ENCODE measurements at regions not wholly inside any gene's neighbourhood (a gene's known extent, or its start where the extent isn't known, plus 50 kb on each side); places are given as distances from the start of the nearest gene placed in this dataset.

DNA sequence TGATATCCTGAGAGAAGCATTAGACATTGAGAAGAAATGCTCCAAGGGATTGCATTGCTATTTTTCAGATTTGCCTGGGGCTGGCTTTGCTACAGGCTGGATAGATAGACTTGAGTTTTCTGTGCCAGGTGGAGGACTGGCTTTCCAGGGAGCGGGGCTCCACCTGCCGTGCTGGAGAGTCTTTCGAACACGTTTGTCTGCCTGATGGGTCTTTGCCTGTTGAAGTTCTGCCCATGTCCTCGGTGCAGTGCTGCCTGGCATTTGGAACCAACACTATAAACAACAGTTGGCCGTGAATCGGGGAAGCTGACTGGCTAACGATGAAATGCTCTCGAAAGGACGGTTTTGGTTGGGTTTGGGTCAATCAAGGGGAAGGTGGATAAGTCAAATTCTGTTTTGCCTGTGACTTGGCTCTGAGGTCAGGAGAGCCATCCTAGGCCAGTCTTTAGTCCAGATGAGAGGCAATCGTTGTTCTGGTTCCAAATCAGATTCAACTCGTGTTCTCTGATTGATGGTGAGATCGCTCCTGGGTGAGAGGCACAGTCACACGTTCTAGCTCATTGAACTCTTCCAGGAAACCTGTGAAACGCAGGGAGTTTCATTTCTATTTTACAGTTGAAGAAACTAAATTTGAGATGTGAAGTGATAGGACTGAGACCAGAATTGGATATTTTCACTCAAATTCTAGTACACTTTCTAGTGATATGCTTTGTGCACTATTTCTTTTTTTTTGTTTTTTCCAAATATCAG is 599.0 kb downstream of the TYW1 start:
- no peak overlapping the region for H3K4me3 ChIP-seq (ENCODE audit: insufficient read depth, low read length)
- DNase-seq (ENCODE audit: insufficient read length, low spot score, missing footprints): no peak
- H3K4me1 ChIP-seq (ENCODE audit: insufficient read depth, low read length): no peaks in the 10 kb centered on the region
- no peaks in the 10 kb centered on the region for H3K9me3 ChIP-seq (ENCODE audit: low read depth, low read length)
- H3K79me2 ChIP-seq (ENCODE audit: insufficient read depth, low read length): no peaks in the 10 kb centered on the region
- H3K27ac ChIP-seq (ENCODE audit: low read depth, low read length): no peak overlapping the region
- H2AFZ ChIP-seq (ENCODE audit: low read length): no peak overlapping the region
- TF ChIP-seq, protein P1, sequence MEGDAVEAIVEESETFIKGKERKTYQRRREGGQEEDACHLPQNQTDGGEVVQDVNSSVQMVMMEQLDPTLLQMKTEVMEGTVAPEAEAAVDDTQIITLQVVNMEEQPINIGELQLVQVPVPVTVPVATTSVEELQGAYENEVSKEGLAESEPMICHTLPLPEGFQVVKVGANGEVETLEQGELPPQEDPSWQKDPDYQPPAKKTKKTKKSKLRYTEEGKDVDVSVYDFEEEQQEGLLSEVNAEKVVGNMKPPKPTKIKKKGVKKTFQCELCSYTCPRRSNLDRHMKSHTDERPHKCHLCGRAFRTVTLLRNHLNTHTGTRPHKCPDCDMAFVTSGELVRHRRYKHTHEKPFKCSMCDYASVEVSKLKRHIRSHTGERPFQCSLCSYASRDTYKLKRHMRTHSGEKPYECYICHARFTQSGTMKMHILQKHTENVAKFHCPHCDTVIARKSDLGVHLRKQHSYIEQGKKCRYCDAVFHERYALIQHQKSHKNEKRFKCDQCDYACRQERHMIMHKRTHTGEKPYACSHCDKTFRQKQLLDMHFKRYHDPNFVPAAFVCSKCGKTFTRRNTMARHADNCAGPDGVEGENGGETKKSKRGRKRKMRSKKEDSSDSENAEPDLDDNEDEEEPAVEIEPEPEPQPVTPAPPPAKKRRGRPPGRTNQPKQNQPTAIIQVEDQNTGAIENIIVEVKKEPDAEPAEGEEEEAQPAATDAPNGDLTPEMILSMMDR (IDR thresholded peaks at IDR 0.05; ENCODE audit: extremely low read depth, low read depth, low read length): no peak
- H3K27me3 ChIP-seq (ENCODE audit: insufficient read depth, low read length): no peaks in the 10 kb centered on the region
- no peak overlapping the region for H3K4me2 ChIP-seq (ENCODE audit: insufficient read depth, low read length)
- no peaks in the 10 kb centered on the region for H3K36me3 ChIP-seq (ENCODE audit: insufficient read depth, low read length)
- H4K20me1 ChIP-seq (ENCODE audit: insufficient read depth, low read length): no peaks in the 10 kb centered on the region

DNA sequence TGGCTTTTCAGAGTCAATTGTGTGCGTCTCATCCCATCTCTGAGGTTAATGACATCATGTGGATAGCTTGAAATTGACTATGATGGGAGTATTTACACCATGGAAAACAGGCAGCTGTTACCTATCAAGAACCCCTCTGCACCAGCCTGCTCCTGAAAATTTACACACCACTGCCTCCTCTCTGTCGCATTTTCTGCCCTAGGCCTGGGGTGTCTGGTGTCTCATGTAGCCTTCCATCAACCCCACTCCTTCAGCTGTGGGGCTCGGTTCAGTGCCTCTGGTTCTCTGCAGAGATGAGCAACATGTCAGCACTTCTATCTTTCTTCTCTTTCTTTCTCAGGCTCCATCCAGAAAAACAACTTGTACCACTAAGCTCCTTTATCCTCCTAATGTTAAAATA is 600.5 kb downstream of the TYW1 start:
- Histone ChIP-seq H3K79me2 (ENCODE audit: insufficient read depth, low read length) (no peaks in the 10 kb centered on the region), H3K9me3 (ENCODE audit: low read depth, low read length) (no peaks in the 10 kb centered on the region), H3K27ac (ENCODE audit: low read depth, low read length) (no peak overlapping the region), H3K4me1 (ENCODE audit: insufficient read depth, low read length) (no peaks in the 10 kb centered on the region), H3K27me3 (ENCODE audit: insufficient read depth, low read length) (no peaks in the 10 kb centered on the region), H3K4me3 (ENCODE audit: insufficient read depth, low read length) (no peak overlapping the region), H4K20me1 (ENCODE audit: insufficient read depth, low read length) (no peaks in the 10 kb centered on the region), H3K36me3 (ENCODE audit: insufficient read depth, low read length) (no peaks in the 10 kb centered on the region), H3K4me2 (ENCODE audit: insufficient read depth, low read length) (no peak overlapping the region), H2AFZ (ENCODE audit: low read length) (no peak overlapping the region)
- no peak for DNase-seq (ENCODE audit: insufficient read length, low spot score, missing footprints)
- TF ChIP-seq, protein P1 (IDR thresholded peaks at IDR 0.05; ENCODE audit: extremely low read depth, low read depth, low read length): no peak

DNA sequence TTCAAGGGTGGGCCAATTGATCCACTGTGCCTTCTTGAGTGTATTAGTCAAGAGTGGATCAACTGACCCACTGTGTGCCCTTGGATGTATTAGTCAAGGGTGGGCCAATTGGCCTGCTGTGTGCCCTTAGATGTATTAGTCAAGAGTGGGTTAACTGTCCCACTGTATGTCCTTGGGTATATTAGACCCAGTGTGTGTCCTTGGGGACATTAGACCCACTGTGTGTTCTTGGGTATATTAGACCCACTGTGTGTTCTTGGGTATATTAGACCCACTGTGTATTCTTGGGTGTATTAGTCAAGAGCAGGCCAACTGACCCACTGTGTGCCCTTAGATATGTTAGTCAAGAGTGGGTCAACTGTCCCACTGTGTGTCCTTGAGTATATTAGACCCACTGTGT is 601.8 kb downstream of the TYW1 start:
- TF ChIP-seq, protein P1 (IDR thresholded peaks at IDR 0.05; ENCODE audit: extremely low read depth, low read depth, low read length): no peak

DNA sequence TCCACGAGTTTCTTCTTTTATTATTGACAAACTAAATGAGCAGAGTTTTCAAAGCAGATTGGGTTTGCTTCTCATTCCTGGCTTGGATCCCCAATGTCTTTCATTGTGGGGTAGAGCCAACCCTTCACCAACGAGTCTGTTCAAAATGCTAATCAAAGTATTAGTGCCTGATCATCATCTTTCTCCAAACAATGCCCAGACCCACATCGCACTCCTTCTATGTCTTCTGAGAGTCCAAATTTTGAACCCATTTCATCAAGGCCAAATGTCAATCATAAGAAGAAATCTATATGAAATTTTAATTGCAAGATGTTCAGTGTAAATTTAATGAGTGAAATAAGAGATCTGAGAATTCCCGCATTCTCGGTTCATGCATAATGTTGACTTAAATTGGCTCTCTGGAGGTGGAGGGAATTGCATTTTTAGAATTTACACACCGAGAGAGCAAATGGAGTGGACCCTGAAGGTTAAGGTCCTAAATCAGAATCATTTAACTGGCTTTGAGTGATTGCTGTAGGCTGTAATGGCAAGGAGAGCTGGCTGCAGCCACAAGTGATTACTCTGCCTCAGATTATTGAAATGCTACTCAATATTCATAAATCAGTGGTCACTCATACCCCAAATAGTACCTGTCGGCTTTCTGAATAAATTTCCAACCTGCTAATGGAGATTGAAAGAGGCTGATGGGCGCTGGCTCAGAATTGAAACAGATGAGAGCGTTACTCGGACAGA is 602.9 kb downstream of the TYW1 start:
- Histone ChIP-seq H3K36me3 (ENCODE audit: insufficient read depth, low read length) (no peaks in the 10 kb centered on the region), H3K27ac (ENCODE audit: low read depth, low read length) (no peak overlapping the region), H2AFZ (ENCODE audit: low read length) (no peak overlapping the region), H3K4me3 (ENCODE audit: insufficient read depth, low read length) (no peak overlapping the region), H3K79me2 (ENCODE audit: insufficient read depth, low read length) (no peaks in the 10 kb centered on the region), H3K27me3 (ENCODE audit: insufficient read depth, low read length) (no peaks in the 10 kb centered on the region), H4K20me1 (ENCODE audit: insufficient read depth, low read length) (no peaks in the 10 kb centered on the region), H3K4me1 (ENCODE audit: insufficient read depth, low read length) (no peaks in the 10 kb centered on the region), H3K4me2 (ENCODE audit: insufficient read depth, low read length) (no peak overlapping the region), H3K9me3 (ENCODE audit: low read depth, low read length) (no peaks in the 10 kb centered on the region)
- TF ChIP-seq, protein P1 (IDR thresholded peaks at IDR 0.05; ENCODE audit: extremely low read depth, low read depth, low read length): no peak
- no peak for DNase-seq (ENCODE audit: insufficient read length, low spot score, missing footprints)

More for the DNA sequence above, 601.8 kb downstream of the TYW1 start:
- Histone ChIP-seq H3K4me3 (ENCODE audit: insufficient read depth, low read length) (no peak overlapping the region), H3K4me1 (ENCODE audit: insufficient read depth, low read length) (no peaks in the 10 kb centered on the region), H4K20me1 (ENCODE audit: insufficient read depth, low read length) (no peaks in the 10 kb centered on the region), H3K9me3 (ENCODE audit: low read depth, low read length) (no peaks in the 10 kb centered on the region), H3K27ac (ENCODE audit: low read depth, low read length) (no peak overlapping the region), H3K4me2 (ENCODE audit: insufficient read depth, low read length) (no peak overlapping the region), H2AFZ (ENCODE audit: low read length) (no peak overlapping the region), H3K36me3 (ENCODE audit: insufficient read depth, low read length) (no peaks in the 10 kb centered on the region), H3K79me2 (ENCODE audit: insufficient read depth, low read length) (no peaks in the 10 kb centered on the region), H3K27me3 (ENCODE audit: insufficient read depth, low read length) (no peaks in the 10 kb centered on the region)
- DNase-seq (ENCODE audit: insufficient read length, low spot score, missing footprints): no peak

Data from osteoblast (primary cell).